Stimulated activated naive CD4-positive, alpha-beta T cell treated with Interleukin-2 at 50 U/mL for 16 hours (primary cell): ENCODE measurements at regions not wholly inside any gene's neighbourhood (a gene's known extent, or its start where the extent isn't known, plus 50 kb on each side); places are given as distances from the start of the nearest gene placed in this dataset.

Experiments
- DNase-seq: peaks from one replicate; lab custom pipeline; 2025; lab: John Stamatoyannopoulos, UW

- DNase-seq: no peak
These were observed 163.3 kb downstream of the MACROH2A1 start for GRCh38 chr5:135235551-135236227.

- no peak for DNase-seq
These were observed 164.2 kb downstream of the MACROH2A1 start for GRCh38 chr5:135234666-135235401.

- DNase-seq: no peak
These were observed 164.8 kb downstream of the MACROH2A1 start for GRCh38 chr5:135234242-135234641.

GRCh38 chr5:135233477-135233876, 165.6 kb downstream of the MACROH2A1 start:
- no peak for DNase-seq

GRCh38 chr5:135232958-135233357, 166.1 kb downstream of the MACROH2A1 start:
- DNase-seq: no peak

GRCh38 chr5:135231289-135231688, 167.7 kb downstream of the MACROH2A1 start:
- DNase-seq: no peak

- no peak for DNase-seq
These were observed 168.6 kb downstream of the MACROH2A1 start for GRCh38 chr5:135230251-135230925.

GRCh38 chr5:135229679-135230132, 169.3 kb downstream of the MACROH2A1 start:
- no peak for DNase-seq

GRCh38 chr5:135229122-135229521, 169.9 kb downstream of the MACROH2A1 start:
- no peak for DNase-seq

GRCh38 chr5:135228222-135228621, 170.8 kb downstream of the MACROH2A1 start:
- no peak for DNase-seq

GRCh38 chr5:135227064-135228022, 171.7 kb downstream of the MACROH2A1 start:
- no peak for DNase-seq

GRCh38 chr5:135225856-135226560, 173.0 kb downstream of the MACROH2A1 start:
- no peak for DNase-seq

- DNase-seq: no peak
These were observed 175.0 kb downstream of the MACROH2A1 start for GRCh38 chr5:135223891-135224625.

GRCh38 chr5:135223404-135223803, 175.6 kb downstream of the MACROH2A1 start:
- DNase-seq: no peak

- no peak for DNase-seq
These were observed 176.3 kb downstream of the MACROH2A1 start for GRCh38 chr5:135222771-135223170.

- DNase-seq: no peak
These were observed 176.8 kb downstream of the MACROH2A1 start for GRCh38 chr5:135222171-135222681.

- DNase-seq: no peak
These were observed 177.3 kb downstream of the MACROH2A1 start for GRCh38 chr5:135221696-135222095.

- DNase-seq: no peak
These were observed 177.9 kb downstream of the MACROH2A1 start for GRCh38 chr5:135221187-135221473.

GRCh38 chr5:135220394-135221186, 178.4 kb downstream of the MACROH2A1 start:
- DNase-seq: no peak

GRCh38 chr5:135219868-135220267, 179.2 kb downstream of the MACROH2A1 start:
- no peak for DNase-seq
